Fibroblast of lung (primary cell): ENCODE measurements at regions not wholly inside any gene's neighbourhood (a gene's known extent, or its start where the extent isn't known, plus 50 kb on each side); places are given as distances from the start of the nearest gene placed in this dataset.

Experiments used
- EZH2 ChIP-seq: IDR thresholded peaks from 2 replicates; pipeline ENCODE4 v1.5.1; 2012; ENCODE audit warnings: low read length, control low read depth, mild to moderate bottlenecking; ENCODE audit errors: missing control alignments
- TF ChIP-seq, protein P1 (sequence below), 2 donors: IDR thresholded peaks in 1 of 2; conservative IDR thresholded peaks in 1 of 2; 1 replicate in 1 of 2; 2 replicates in 1 of 2; pipeline ENCODE4 v1.5.1; 2011 to 2012; ENCODE audit warnings: low read length in 2 of 2, control low read depth in 1 of 2, inconsistent platforms in 1 of 2, low read depth in 1 of 2, mild to moderate bottlenecking in 1 of 2

GRCh38 chr6:98469141-98469540 lies 365.2 kb upstream of the POU3F2 start:
- TF ChIP-seq, protein P1, sequence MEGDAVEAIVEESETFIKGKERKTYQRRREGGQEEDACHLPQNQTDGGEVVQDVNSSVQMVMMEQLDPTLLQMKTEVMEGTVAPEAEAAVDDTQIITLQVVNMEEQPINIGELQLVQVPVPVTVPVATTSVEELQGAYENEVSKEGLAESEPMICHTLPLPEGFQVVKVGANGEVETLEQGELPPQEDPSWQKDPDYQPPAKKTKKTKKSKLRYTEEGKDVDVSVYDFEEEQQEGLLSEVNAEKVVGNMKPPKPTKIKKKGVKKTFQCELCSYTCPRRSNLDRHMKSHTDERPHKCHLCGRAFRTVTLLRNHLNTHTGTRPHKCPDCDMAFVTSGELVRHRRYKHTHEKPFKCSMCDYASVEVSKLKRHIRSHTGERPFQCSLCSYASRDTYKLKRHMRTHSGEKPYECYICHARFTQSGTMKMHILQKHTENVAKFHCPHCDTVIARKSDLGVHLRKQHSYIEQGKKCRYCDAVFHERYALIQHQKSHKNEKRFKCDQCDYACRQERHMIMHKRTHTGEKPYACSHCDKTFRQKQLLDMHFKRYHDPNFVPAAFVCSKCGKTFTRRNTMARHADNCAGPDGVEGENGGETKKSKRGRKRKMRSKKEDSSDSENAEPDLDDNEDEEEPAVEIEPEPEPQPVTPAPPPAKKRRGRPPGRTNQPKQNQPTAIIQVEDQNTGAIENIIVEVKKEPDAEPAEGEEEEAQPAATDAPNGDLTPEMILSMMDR (conservative IDR thresholded peaks at IDR 0.05 in 1 of 2, IDR thresholded peaks at IDR 0.05 in 1 of 2; ENCODE audit: low read depth in 1 of 2, low read length in 2 of 2): no peak
- no peak for TF ChIP-seq EZH2
